Heart left ventricle (tissue), 16 donors: ENCODE measurements at regions not wholly inside any gene's neighbourhood (a gene's known extent, or its start where the extent isn't known, plus 50 kb on each side); places are given as distances from the start of the nearest gene placed in this dataset.

Experiments
- ATAC-seq, 4 donors: fragments of 200-7000 bp; cut with Tn5 transposase; one replicate each; pipeline ENCODE4 v1.9.1; 2020 to 2022; ENCODE audit warnings: moderate library complexity in 4 of 4, mild to moderate bottlenecking in 3 of 4, moderate number of reproducible peaks in 1 of 4
- DNase-seq, 5 donors: peaks; one replicate each; pipeline ENCODE4 v3.0.0-alpha.2; 2020
- H3K27ac ChIP-seq, 12 donors: fragments of 200-600 bp; sonication (generic) in 4 of 12; one replicate each; pipeline versions ENCODE4 v1.5.0 to v1.8.0; 2016 to 2022; ENCODE audit warnings: mild to moderate bottlenecking in 2 of 12
- H3K27me3 ChIP-seq, 9 donors: fragments of 200-600 bp; sonication (generic) in 2 of 9; one replicate each; pipeline versions ENCODE4 v1.5.1 to v1.8.0; 2016 to 2022; ENCODE audit warnings: mild to moderate bottlenecking in 3 of 9
- H3K36me3 ChIP-seq, 9 donors: fragments of 200-600 bp; sonication (generic) in 2 of 9; one replicate each; pipeline versions ENCODE4 v1.5.0 to v1.8.0; 2018 to 2022; ENCODE audit warnings: mild to moderate bottlenecking in 2 of 9
- H3K4me1 ChIP-seq, 12 donors: fragments of 200-600 bp; sonication (generic) in 4 of 12; one replicate each; pipeline versions ENCODE4 v1.5.0 to v1.8.0; 2016 to 2022; ENCODE audit warnings: mild to moderate bottlenecking in 3 of 12
- H3K4me3 ChIP-seq, 12 donors: fragments of 200-600 bp; sonication (generic) in 4 of 12; one replicate each; pipeline versions ENCODE4 v1.5.0 to v1.8.0; 2017 to 2022; ENCODE audit warnings: mild to moderate bottlenecking in 9 of 12, moderate library complexity in 4 of 12
- H3K9me3 ChIP-seq, 12 donors: fragments of 200-600 bp; sonication (generic) in 4 of 12; one replicate each; pipeline versions ENCODE4 v1.5.0 to v1.8.0; 2016 to 2022; ENCODE audit warnings: mild to moderate bottlenecking in 1 of 12
- POLR2A ChIP-seq, 2 donors: fragments of 450-650 bp; IDR thresholded peaks; one replicate each; pipeline ENCODE4 v1.6.1; 2017; ENCODE audit warnings: antibody characterized with exemption in 2 of 2, mild to moderate bottlenecking in 2 of 2, moderate library complexity in 2 of 2
- WGBS, 4 donors: extraction: QIAGEN DNeasy Blood & Tissue Kit in 2 of 4; methylation state at CpG; one replicate each; pipeline versions ENCODE4 v1.1.5 to v1.1.7; 2013 to 2018; 5-methylcytosine and 5-hydroxymethylcytosine counted together
- intact Hi-C, 10 donors: fragments of 100-400 bp; cut with DNase I; formaldehyde crosslinking; loops; one replicate each; pipeline versions ENCODE4 v1.11.1 to v1.14.2; 2022
- TF ChIP-seq, protein P1 (sequence below), 12 donors: fragments of 200-600 bp; sonication (generic) in 4 of 12; IDR thresholded peaks; one replicate each; pipeline versions ENCODE4 v1.5.0 to v1.8.0; 2018 to 2022; ENCODE audit warnings: antibody characterized with exemption in 12 of 12, mild to moderate bottlenecking in 5 of 12
- donor health status: ischemic (EF 13 %, LVEDD 7.1; RV severe dilation, severe dysfunction).
- donor health status: healthy with polysubstance abuse.
- donor health status: DM: no; HTN: yes; CAD: no.
- donor health status: DM: no; HTN: no; CAD: no.
- donor health status: ischemic (EF 25% LVEDD 6.9; RV normal size, moderate dysfunction).
- donor health status: ischemic (EF 25% LVEDD 5.7; RV mildly dilated, moderate dysfunction).
- donor health status: healthy.
- donor health status: DM: yes; HTN: yes; CAD: no.
- donor health status: ischemic (EF 35%, LVEDD 5.7; RV mildly dilated, moderate dysfunction).
- donor health status: nonischemic (EF 11% LVEDD 7.7; RV severe dilation, severe dysfunction).
- donor health status: DM: yes; HTN: yes; CAD: no.
- donor health status: PGD.
- donor health status: ischemic (EF 29% LVEDD 5.4; RV normal size, mild dysfunction).
- donor health status: nonischemic (EF 23%, LVEDD 6.1; RV moderate dilation, normal function).

DNA sequence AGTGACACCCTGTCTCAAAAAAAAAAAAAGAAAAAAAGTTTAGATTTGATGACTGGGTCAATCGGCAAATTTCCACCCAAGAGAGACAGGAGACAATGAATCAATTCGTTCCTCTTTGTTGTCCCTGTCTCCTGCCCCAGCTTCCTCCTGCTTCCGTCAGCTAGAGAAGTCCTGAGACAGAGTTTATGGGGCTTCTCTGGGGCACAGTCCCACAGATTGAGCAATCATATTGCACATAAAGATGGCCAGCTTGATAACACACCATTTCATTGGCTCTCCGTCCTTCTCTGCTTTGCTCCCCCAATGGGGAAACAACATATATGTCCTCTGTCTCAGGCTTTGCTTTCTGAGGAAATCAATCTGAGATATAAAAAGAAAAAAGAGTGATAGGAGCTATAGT lies 78.4 kb upstream of the FUNDC1 start:
- 60 to 71% (median 68%) methylated on average over 4 of the region's 4 CpGs for WGBS, 4 donors
- Histone ChIP-seq H3K27ac (no peak overlapping the region), H3K4me3 (no peak overlapping the region), H3K4me1 (no peaks in the 10 kb centered on the region), H3K36me3 (no peaks in the 10 kb centered on the region), H3K9me3 (no peaks in the 10 kb centered on the region), H3K27me3 (peaks cover 0 to 9% (median 0%) of the 10 kb centered on the region in 9 donors)
- intact Hi-C loops, result no loop called here
- no peak for ATAC-seq
- TF ChIP-seq, protein P1, sequence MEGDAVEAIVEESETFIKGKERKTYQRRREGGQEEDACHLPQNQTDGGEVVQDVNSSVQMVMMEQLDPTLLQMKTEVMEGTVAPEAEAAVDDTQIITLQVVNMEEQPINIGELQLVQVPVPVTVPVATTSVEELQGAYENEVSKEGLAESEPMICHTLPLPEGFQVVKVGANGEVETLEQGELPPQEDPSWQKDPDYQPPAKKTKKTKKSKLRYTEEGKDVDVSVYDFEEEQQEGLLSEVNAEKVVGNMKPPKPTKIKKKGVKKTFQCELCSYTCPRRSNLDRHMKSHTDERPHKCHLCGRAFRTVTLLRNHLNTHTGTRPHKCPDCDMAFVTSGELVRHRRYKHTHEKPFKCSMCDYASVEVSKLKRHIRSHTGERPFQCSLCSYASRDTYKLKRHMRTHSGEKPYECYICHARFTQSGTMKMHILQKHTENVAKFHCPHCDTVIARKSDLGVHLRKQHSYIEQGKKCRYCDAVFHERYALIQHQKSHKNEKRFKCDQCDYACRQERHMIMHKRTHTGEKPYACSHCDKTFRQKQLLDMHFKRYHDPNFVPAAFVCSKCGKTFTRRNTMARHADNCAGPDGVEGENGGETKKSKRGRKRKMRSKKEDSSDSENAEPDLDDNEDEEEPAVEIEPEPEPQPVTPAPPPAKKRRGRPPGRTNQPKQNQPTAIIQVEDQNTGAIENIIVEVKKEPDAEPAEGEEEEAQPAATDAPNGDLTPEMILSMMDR (IDR thresholded peaks at IDR 0.05), result no peak
- TF ChIP-seq POLR2A (IDR thresholded peaks at IDR 0.05), result no peak
- DNase-seq, result no peak

DNA sequence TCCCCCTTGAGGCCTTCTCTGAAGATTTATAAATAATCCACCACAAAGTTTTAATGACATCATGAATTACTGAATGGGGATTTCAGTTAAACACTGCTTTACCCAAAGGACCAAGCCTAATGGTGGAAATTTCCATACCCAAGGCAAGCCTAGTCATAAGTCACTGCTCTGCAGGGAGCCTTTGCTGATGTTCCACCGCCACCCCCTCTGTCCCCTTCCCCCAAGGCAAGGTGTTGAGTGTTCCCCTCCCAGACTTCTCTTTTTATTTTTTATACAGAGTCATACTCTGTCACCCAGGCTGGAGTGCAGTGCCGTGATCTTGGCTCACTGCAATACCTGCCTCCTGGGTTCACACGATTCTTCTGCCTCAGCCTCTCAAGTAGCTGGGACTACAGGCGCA lies 76.4 kb upstream of the FUNDC1 start:
- no peaks in the 10 kb centered on the region for H3K36me3 ChIP-seq
- 71 to 96% (median 88%) methylated on average over 4 of the region's 4 CpGs for WGBS, 4 donors
- TF ChIP-seq POLR2A (IDR thresholded peaks at IDR 0.05), result no peak
- TF ChIP-seq, protein P1 (IDR thresholded peaks at IDR 0.05), result no peak
- intact Hi-C loops, result no loop called here
- no peak for DNase-seq
- ATAC-seq, result no peak
- no peak overlapping the region for H3K4me3 ChIP-seq
- no peaks in the 10 kb centered on the region for H3K9me3 ChIP-seq
- peaks cover 0 to 12% (median 0%) of the 10 kb centered on the region in 9 donors for H3K27me3 ChIP-seq
- no peaks in the 10 kb centered on the region for H3K4me1 ChIP-seq
- no peak overlapping the region for H3K27ac ChIP-seq

DNA sequence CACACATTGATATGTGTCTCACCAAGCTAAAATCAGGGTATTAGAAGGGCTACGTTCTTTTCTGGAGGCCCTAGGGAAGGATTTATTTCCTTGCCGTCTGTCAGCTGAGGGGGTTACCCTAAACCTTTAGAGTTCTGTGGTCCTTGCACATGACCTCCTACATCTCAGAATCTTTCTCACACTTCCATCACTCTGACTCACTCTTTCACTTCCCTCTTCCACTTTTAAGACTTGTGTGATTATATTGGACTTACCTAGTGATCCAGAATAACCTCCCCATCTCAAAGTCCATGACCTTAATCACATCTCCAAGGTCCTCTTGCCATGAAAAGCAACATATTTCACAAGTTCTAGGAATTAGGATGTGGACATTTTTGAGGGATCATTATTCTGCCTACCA lies 53.6 kb upstream of the FUNDC1 start:
- no peak for TF ChIP-seq POLR2A (IDR thresholded peaks at IDR 0.05)
- TF ChIP-seq, protein P1 (IDR thresholded peaks at IDR 0.05), result no peak
- WGBS, 4 donors, result 68 to 92% (median 79%) methylated on average over 2 of the region's 2 CpGs
- no peak overlapping the region for H3K4me3 ChIP-seq
- no peaks in the 10 kb centered on the region for H3K4me1 ChIP-seq
- intact Hi-C loops, result no loop called here
- H3K27me3 ChIP-seq, result peaks cover 0 to 4% (median 0%) of the 10 kb centered on the region in 9 donors
- H3K9me3 ChIP-seq, result peaks cover 0 to 5% (median 0%) of the 10 kb centered on the region in 12 donors
- DNase-seq (no peak), ATAC-seq (no peak)
- no peak overlapping the region for H3K27ac ChIP-seq
- H3K36me3 ChIP-seq, result no peaks in the 10 kb centered on the region
